Stimulated activated CD8-positive, alpha-beta memory T cell treated with anti-CD3 and anti-CD28 coated beads, Interleukin-4, amount 100 ng/mL, for 1 hour (primary cell): ENCODE measurements at regions not wholly inside any gene's neighbourhood (a gene's known extent, or its start where the extent isn't known, plus 50 kb on each side); places are given as distances from the start of the nearest gene placed in this dataset.
"Not testable (repeated sequence)": the region's sequence is repeated elsewhere in the genome, so short reads cannot be mapped to it uniquely, and the experiment has no call there.

Experiments
- DNase-seq, 2 donors: peaks; one replicate each; pipeline ENCODE4 v3.0.0-alpha.2; 2020; ENCODE audit warnings: low read depth in 2 of 2, low spot score in 1 of 2

DNA sequence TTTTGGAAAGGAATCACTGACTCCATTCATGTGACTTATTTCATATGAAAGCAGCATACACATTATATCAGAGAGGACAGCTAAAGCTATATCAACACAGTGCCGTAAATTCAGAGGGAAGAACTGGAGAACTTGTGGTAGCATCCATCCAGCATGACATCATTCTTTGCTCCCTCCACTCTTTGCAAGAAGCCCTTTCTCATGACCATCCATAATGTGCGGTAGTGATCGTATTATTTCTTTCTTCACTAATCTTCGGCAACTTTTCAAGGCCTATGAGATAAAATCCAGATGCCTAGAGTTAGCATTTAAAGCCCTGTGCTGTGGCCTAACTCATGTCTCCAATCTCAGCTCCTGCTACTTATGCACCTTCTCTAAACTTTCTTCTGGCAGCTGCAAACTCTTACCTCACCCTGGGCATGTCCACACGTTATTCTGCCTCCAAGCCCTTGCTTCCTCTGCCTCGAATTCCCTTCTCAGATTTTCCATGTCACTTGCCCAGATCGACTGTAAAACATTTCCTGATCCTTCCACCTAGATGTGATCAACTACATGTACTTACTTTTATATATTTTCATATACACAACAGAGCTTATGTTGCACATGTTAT is 307.3 kb upstream of the SGCD start:
- DNase-seq, result no peak

DNA sequence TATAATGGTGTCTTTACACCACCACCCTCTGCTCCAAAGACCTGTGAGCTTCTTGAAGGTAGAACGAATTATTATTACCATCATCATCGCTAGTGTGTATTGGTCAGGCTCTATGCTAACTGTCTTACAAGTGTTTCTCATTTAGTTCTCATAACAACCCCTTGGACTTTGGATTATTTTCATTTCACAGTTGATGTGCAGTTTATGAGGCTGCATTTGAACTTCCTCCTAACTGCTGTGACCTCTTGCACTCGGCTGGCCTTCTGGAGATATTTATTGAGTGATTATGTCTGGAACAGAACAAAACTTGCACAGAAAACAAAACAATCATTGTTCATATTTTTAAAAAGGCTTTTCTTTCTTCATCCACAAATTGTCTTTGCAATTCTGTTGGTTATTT is 306.3 kb upstream of the SGCD start:
- DNase-seq, result no peak

DNA sequence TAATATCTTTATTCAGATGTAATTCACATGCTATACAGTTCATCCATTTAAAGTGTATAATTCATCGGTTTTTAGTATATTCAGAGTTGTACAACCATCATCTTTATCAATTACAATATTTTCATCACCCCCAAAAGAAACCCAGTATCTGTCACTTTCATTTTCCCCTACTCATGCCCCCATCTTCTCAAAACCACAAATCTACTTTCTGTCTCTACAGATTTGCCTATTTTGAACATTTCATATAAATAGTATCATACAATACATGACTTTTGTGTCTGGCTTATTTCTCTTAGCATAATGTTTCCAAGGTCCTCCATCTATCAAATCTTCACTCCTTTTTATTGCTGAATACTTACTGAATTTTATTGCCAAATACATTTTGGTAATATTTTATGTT is 305.1 kb upstream of the SGCD start:
- no peak for DNase-seq

DNA sequence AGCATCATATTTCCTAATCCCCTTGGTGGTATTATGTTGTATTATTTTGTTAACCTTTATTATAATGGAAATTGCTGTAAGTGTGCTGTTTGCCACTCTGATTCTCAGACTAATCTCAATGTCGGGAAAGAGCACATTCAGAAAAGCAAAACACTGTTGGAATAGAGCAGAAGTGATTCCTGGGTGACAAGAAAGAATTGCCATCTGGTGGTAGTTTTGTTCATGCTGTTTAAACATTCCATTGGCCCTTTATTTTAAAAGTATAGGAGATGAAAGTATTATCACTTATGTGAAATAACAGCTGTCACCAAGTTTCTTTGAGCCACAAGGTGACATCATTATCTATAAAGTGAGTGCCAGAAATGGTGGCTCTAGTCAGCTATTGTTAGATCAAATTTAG is 301.3 kb upstream of the SGCD start:
- no peak for DNase-seq

DNA sequence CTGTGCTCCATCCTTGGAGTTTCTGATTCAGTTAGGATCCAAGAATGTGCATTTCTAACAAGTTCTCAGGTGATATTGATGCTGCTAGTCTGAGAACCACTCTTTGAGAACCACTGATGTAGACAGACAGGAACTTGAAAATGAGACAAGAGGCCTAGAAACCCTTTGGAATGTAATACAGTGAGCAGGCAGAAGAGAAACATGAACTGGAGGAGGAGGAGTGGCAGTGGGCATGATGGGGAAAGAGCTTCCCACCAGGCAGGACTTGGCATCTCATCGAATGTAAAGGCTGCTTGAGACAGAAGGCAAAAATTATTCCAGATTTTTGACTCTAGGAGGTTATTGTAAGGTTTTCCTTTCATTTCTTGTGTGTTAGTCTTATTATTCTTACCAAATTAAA is 295.8 kb upstream of the SGCD start:
- DNase-seq, result no peak

DNA sequence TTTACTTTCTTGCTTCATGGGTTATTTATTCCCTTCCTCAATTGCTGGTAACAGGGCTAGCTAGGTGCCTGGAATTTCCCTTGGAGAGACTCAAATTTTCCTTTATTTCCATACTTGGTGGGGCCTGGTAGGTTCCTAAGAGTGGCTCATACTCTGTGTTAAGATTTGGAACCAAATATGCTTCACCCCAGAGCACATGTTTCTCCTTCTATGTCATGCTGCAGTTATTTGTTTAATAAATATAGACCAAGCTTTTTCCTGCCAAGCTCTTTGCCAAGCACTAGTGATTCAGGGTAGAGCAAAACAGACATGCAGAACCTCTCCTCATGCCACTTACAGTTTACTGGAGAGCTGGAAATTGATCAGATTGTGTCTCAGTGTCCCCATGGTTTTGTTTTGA is 290.3 kb upstream of the SGCD start:
- no peak for DNase-seq

DNA sequence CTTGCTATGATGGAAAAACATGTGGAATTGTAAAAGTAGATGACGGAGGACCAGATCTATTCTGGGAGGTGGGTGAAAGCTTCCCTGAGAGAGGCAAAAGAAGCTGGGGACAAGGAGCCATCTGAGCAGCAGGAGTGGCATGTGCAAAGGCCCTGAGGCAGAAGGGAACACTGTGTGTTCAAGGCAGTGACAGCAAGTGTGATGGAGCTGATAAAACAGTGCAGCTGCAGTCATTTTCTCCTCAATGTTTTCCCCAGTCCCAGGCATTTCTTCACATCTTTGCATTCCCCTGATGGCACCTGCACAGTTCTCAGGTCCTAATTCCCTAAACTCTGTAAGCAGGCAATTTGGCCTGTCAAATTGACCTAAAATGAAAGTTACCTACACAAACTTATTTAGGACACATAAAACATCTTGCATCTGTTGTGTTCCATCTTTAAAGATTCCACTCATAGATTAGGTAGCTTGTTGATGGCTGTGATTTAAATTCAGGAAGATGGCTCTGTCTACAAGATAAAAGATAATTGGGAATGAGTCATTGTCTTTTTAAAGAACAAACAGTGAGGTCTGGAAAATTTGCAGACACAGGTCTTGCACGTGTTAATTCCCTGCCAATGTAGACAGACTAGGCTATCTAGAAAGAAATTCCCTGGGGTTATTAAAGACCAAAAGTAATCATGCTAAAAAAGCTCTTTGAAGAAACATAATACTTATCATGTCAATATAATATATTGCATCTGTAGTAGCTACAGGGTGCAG is 289.6 kb upstream of the SGCD start:
- DNase-seq, result no peak

DNA sequence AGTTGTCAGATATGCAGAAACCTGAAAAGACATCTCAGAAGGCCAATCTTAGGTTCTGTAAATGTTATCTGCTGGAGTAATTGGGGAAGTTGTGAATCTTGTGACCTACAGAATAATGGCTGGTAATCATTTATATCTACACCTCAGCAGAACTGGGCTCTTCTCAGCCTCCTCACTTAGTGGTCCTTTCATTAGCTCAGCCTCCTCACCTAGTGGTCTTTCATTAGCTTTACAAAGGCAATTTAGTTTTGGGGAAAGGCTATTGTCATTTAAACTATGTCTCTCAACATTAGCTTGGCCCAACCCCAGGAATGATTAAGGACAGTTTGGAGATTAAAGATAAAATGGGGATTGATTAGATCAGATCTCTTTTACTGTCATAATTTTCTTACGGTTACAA is 284.2 kb upstream of the SGCD start:
- no peak for DNase-seq

DNA sequence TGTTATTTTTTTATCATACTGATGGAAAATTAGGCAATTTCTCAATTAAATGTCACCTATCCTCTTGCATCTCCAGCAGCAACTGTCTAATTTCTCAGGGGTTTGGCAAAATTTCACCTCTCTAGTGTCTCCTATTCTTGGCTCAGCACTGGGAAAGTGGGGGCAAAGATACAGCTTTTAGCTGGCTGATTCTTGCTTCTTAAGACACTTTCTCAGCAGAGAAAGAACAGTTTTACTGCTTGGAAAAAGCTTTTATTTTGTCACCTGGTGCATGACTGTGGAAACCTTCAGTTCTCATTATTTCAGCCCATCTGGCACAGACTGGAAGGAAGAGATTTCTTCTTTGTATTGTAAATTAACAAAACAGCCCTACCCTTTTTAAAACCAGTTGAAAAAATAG is 283.6 kb upstream of the SGCD start:
- DNase-seq, result no peak

DNA sequence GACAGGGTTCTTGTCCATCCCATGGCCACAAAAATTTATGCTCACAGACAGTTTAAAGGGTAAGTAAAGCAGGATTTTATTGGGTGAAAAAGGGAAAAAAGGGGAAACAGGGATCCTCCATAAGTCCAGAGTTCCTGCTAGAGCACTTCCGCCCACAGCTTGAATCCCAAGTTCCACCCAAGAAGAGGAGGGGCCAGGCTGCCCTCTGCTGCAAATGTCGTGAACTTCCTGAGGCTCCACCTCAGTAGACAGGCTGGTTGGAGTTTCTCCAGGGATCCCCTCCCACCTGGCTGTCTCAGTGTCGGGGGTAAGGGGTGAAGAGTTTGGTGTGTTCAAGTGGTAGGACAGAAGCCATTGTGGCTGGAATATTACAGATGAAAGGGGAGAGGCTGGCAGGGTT is 275.0 kb upstream of the SGCD start:
- DNase-seq, result no peak

DNA sequence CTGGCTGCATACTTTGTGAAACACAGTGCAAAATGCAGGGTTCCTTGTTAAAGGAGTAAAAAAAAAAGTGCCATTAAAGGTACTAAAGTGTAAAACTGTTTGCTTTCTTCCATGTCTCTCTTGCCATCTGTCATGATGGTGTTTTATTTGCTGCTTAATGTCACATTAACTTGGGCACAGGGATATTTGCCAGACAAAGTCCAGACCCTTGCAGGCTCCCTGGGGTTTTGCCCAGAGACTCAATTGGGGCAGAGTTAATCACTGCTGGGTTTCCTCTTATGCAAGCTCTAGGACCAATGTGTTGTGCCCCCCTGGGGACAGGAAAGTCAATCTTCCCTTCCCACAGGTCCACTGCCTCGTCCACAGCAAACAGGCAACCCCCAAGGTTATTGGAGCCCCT is 274.3 kb upstream of the SGCD start:
- DNase-seq, result no peak

DNA sequence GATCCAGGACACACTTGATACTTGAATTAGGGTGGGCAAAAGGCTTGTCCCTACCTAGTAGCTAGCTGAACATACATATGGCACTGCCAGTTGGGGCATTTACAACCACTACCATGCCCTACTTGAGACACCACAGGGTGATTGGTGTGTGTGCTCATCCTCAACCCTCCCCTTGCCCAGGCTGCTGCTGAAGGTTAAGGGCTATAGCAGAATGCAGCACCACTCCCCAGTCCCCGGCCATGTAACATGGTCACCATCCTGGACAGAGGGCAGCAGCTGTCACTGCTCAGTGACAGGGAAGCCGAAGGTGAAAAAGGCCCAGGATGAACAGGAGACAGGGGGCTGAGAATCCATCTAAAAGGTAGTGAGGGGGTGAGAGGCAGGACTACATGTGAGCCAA is 273.9 kb upstream of the SGCD start:
- no peak for DNase-seq

DNA sequence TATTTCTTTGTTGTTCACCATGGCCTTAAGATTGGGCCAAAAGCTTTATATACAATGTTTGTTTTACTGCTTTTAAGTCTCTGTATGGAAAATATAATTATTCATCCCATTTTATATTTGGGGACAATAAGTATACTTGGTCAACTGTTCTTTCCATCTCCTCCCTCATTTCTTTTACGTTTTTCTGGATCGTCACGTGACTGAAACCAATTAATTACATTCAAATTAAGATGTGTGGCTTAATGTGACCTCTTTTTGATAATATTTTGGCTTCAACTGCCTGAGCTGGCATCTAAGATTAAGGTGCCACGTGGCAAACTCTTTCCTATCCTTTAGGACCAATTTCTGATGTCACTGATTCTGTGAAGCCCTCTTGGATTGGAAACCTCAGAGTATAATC is 250.1 kb upstream of the SGCD start:
- DNase-seq, result no peak

DNA sequence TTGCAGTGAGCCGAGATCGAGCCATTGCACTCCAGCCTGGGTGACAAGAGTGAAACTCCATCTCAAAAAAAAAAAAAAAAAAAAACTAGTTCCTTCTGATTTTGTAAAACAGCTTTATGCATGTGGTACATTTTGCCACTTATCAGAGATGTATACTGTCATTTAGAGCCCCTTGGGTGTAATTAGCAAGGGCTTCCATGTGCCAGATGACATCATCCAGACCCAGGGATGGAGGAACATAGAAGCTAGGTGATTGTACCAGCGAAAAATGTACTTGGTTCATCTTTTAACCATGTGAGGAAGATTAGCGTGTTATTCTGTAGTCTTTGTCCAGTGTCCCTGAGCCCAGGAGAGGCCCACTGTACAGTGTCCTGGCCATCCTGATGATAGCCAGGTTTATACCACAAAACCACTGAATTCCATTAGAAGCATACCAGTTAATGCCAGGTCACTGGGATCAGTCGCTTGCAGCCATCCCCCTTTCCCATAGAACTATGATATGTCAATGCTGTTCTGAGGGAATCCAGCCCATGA is 239.3 kb upstream of the SGCD start:
- DNase-seq, result no peak

DNA sequence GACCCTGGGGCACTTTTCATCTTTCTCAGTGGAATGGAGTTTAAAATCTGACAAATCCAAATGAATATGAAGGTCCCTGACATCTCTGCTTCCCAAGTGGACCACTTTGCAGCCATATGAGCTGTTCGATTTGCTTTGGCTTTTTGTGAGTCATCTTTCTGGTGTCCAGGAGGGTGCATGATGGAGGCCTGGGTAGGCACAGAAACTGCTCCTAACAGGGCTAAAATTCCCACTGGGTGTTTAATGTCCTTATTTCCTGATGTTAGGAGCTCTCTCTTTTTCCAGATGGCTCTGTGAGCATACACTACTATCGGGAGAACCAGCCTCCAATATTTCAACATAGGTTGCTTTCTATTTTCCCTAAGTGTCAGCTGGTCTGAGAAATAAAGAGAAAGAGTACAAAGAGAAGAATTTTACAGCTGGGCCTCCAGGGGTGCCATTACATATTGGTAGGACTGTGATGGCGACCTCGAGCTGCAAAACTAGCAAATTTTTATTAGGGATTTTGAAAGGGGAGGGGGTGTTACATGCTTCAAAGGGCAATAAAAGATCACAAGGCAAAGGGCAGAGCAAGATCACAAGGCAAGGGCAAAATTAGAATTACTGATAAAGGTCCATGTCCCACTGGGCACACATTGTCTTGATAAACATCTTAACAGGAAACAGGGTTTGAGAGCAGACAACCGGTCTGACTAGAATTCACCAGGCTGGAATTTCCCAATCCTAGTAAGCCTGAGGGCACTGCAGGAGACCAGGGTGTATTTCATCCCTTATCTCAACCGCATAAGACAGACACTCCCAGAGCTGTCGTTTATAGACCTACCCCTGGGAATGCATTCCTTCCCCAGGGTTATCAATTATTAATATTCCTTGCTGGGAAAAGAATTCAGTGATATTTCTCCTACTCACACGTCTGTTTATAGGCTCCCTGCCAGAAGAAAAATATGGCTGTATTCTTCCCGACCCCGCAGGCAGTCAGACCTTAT is 236.7 kb upstream of the SGCD start:
- DNase-seq, result not testable (repeated sequence)

DNA sequence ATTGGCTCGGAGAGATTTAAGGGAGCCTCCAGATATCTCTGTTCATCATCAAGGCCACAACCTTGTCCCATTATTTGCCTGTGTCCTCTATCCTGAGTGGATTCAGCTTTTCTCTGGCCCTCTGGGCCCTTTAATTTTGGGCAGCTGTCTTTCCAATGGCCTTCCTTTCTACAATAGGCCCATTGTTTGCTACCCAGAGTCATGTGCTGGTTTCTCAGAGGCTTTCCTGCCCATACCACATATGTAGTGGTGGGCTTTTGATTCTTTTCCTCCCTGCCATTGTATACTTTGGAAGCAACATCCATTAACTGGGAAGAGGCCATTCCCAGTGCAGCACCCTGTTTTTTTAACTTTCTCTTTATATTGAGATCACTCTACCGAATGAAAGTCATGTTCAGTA is 233.9 kb upstream of the SGCD start:
- DNase-seq, result no peak

DNA sequence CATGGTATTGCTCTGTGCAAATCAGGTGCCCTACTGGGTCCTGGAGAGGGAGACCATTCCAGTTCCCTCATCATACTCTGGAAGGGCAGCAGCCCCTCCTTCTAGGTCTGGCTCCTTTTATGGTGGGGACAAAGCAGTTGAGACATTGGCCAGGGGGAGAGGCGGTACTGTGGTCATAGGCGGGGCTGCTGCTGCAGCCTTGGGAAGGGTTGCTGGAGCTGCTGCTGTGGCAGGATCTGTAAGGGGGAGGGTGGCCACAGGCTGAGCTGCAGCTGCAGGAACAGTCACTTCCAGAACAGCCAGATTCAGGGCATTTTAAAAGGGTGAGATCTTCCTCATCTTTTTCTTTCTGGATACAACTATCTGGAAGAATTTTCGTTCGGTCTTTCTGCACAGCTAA is 233.0 kb upstream of the SGCD start:
- DNase-seq, result no peak

DNA sequence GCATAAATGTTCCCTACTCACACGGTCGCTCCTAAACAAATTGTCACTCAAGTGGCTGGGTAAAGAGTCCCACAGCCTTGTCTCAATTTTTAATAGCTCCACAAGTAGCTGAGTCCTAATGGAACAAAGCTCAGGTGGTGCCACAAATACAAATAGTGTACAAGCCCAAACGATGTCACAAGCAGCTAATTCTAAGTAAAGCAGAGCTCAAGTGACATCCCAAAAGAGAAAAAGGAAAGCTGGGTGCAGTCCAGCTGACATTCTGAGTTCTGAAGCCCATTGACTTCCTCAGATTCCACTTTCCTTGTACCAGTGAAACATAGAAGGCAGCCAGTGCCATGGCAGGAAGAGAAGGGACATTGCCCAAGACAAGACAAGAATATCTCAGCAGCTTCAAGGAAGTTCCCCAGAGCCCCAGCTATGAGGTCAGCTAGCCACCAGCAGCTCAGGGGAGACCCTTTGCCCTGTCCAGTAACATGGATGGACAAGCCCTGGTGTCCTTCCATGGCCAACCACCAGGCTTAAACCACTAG is 231.2 kb upstream of the SGCD start:
- no peak for DNase-seq

DNA sequence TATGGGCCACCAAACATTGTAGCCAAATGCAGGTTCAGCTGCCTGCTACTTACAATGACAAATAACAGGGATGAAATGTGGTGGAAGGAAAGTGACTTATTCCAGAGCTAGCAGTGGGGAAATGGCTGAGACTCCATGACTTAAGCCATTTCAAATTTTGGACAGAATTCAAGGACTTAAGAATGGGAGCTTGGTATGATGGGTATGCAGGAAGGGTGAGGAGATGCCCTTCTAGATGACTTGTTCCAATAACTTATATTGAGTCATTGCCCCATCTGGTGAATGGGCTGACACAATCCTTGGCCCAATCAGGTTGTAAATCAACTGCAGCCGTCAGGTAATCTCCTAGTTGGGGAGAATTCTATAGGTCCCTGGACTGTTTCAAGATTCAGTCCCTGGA is 230.7 kb upstream of the SGCD start:
- DNase-seq, result no peak

DNA sequence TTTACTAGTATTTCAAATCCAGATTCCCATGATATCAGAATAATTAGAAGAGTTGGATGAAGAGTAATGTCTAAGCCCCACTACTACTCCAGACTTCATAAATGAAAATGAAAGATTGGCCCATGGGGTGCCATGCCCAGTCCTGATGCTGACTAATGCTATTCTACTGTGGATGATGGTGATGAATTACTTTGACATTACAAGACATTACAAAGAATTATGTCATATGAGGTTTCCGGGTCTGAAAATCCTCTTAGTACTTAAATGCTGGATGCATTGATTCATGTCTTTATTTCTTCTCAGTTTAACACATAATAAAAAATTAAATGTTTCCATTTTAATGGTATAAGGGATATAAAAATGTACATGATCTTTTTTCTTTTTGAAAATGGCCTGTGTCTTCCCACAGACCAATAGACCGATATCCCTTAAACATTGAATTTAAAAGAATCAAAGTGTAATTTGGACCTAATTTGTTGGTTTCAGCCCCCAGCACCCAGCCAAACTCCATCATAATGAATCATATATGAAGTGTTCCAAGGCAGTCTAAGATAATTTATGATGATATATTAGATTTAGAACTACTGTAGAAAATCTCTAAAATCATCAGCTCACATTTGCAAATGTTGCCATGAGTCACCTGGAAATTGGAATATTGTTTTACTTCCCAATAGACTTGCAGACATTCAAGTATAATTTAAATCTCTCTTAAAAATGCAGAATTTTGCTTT is 223.6 kb upstream of the SGCD start:
- DNase-seq, result no peak
